ENCODE measurements at regions not wholly inside any gene's neighbourhood (a gene's known extent, or its start where the extent isn't known, plus 50 kb on each side); places are given as distances from the start of the nearest gene placed in this dataset.

- Histone ChIP-seq H3K9me3 (ENCODE audit: control insufficient read depth, low read length) (no peaks in the 10 kb centered on the region), H3K9ac (no peak overlapping the region), H3K4me1 (no peaks in the 10 kb centered on the region), H3K27ac (no peak overlapping the region), H3K4me2 (ENCODE audit: low read length) (no peak overlapping the region), H2AFZ (no peak overlapping the region), H3K79me2 (no peaks in the 10 kb centered on the region), H3K36me3 (ENCODE audit: control insufficient read depth, insufficient read depth, low read length) (no peaks in the 10 kb centered on the region), H3K27me3 (ENCODE audit: control insufficient read depth, insufficient read depth, low read length) (no peaks in the 10 kb centered on the region), H3K4me3 (ENCODE audit: low read depth, low read length) (no peak overlapping the region)
- no peak for TF ChIP-seq CTCF (IDR thresholded peaks at IDR 0.05)
These were observed 146.9 kb downstream of the TRIM29 start for GRCh38 chr11:119991022-119991404.

- Histone ChIP-seq H3K4me2 (ENCODE audit: low read length) (no peak overlapping the region), H3K27me3 (ENCODE audit: control insufficient read depth, insufficient read depth, low read length) (no peaks in the 10 kb centered on the region), H3K4me3 (ENCODE audit: low read depth, low read length) (no peak overlapping the region), H3K9me3 (ENCODE audit: control insufficient read depth, low read length) (no peaks in the 10 kb centered on the region), H3K36me3 (ENCODE audit: control insufficient read depth, insufficient read depth, low read length) (no peaks in the 10 kb centered on the region), H2AFZ (no peak overlapping the region), H3K27ac (no peak overlapping the region), H3K4me1 (no peaks in the 10 kb centered on the region), H3K79me2 (no peaks in the 10 kb centered on the region), H3K9ac (no peak overlapping the region)
- no peak for TF ChIP-seq CTCF (IDR thresholded peaks at IDR 0.05)
These were observed 147.4 kb downstream of the TRIM29 start for GRCh38 chr11:119990309-119991021.

GRCh38 chr11:119989159-119989821, 148.6 kb downstream of the TRIM29 start:
- no peak overlapping the region for H2AFZ ChIP-seq
- no peak overlapping the region for H3K4me3 ChIP-seq (ENCODE audit: low read depth, low read length)
- H3K4me1 ChIP-seq: no peaks in the 10 kb centered on the region
- TF ChIP-seq CTCF (IDR thresholded peaks at IDR 0.05): no peak
- no peaks in the 10 kb centered on the region for H3K79me2 ChIP-seq
- H3K36me3 ChIP-seq (ENCODE audit: control insufficient read depth, insufficient read depth, low read length): no peaks in the 10 kb centered on the region
- no peak overlapping the region for H3K9ac ChIP-seq
- H3K4me2 ChIP-seq (ENCODE audit: low read length): no peak overlapping the region
- no peak overlapping the region for H3K27ac ChIP-seq
- no peaks in the 10 kb centered on the region for H3K9me3 ChIP-seq (ENCODE audit: control insufficient read depth, low read length)
- H3K27me3 ChIP-seq (ENCODE audit: control insufficient read depth, insufficient read depth, low read length): no peaks in the 10 kb centered on the region

- Histone ChIP-seq H3K9me3 (ENCODE audit: control insufficient read depth, low read length) (no peaks in the 10 kb centered on the region), H3K27ac (no peak overlapping the region), H3K4me1 (no peaks in the 10 kb centered on the region), H2AFZ (no peak overlapping the region), H3K4me2 (ENCODE audit: low read length) (no peak overlapping the region), H3K27me3 (ENCODE audit: control insufficient read depth, insufficient read depth, low read length) (no peaks in the 10 kb centered on the region), H3K36me3 (ENCODE audit: control insufficient read depth, insufficient read depth, low read length) (no peaks in the 10 kb centered on the region), H3K79me2 (no peaks in the 10 kb centered on the region), H3K9ac (no peak overlapping the region), H3K4me3 (ENCODE audit: low read depth, low read length) (no peak overlapping the region)
- no peak for TF ChIP-seq CTCF (IDR thresholded peaks at IDR 0.05)
These were observed 152.4 kb downstream of the TRIM29 start for GRCh38 chr11:119985551-119985950.

- no peaks in the 10 kb centered on the region for H3K4me1 ChIP-seq
- no peak overlapping the region for H3K9ac ChIP-seq
- no peak overlapping the region for H2AFZ ChIP-seq
- H3K4me2 ChIP-seq (ENCODE audit: low read length): no peak overlapping the region
- no peaks in the 10 kb centered on the region for H3K9me3 ChIP-seq (ENCODE audit: control insufficient read depth, low read length)
- H3K79me2 ChIP-seq: no peaks in the 10 kb centered on the region
- H3K27ac ChIP-seq: no peak overlapping the region
- H3K36me3 ChIP-seq (ENCODE audit: control insufficient read depth, insufficient read depth, low read length): no peaks in the 10 kb centered on the region
- no peaks in the 10 kb centered on the region for H3K27me3 ChIP-seq (ENCODE audit: control insufficient read depth, insufficient read depth, low read length)
- no peak for TF ChIP-seq CTCF (IDR thresholded peaks at IDR 0.05)
- no peak overlapping the region for H3K4me3 ChIP-seq (ENCODE audit: low read depth, low read length)
These were observed 154.1 kb downstream of the TRIM29 start for GRCh38 chr11:119983816-119984215.

Measured in parathyroid adenoma (tissue), 2 donors.